NCI-H2171 treated with DMSO at 0.1 percent for 48 hours (cell line): ENCODE measurements at regions not wholly inside any gene's neighbourhood (a gene's known extent, or its start where the extent isn't known, plus 50 kb on each side); places are given as distances from the start of the nearest gene placed in this dataset.

ENCODE experiments used
- DNase-seq: peaks from one replicate; lab custom pipeline; 2025; lab: John Stamatoyannopoulos, UW

- no peak for DNase-seq
These were observed 286.3 kb downstream of the CDH26 start for GRCh38 chr20:60244373-60245146.

GRCh38 chr20:60246751-60247150, 288.5 kb downstream of the CDH26 start:
- DNase-seq: no peak

GRCh38 chr20:60249436-60249835, 291.2 kb downstream of the CDH26 start:
- DNase-seq: no peak

- no peak for DNase-seq
These were observed 292.0 kb downstream of the CDH26 start for GRCh38 chr20:60250251-60250650.

- DNase-seq: no peak
These were observed 294.6 kb downstream of the CDH26 start for GRCh38 chr20:60252866-60253265.

GRCh38 chr20:60253471-60253870, 295.2 kb downstream of the CDH26 start:
- no peak for DNase-seq

- no peak for DNase-seq
These were observed 296.7 kb downstream of the CDH26 start for GRCh38 chr20:60254901-60255411.

GRCh38 chr20:60255415-60255814, 297.2 kb downstream of the CDH26 start:
- peak; percentile 70 for DNase-seq

GRCh38 chr20:60255866-60256265, 297.6 kb downstream of the CDH26 start:
- DNase-seq: no peak

- no peak for DNase-seq
These were observed 298.6 kb downstream of the CDH26 start for GRCh38 chr20:60256811-60257210.

- DNase-seq: no peak
These were observed 299.4 kb downstream of the CDH26 start for GRCh38 chr20:60257671-60258070.

GRCh38 chr20:60258255-60258863, 300.1 kb downstream of the CDH26 start:
- no peak for DNase-seq

GRCh38 chr20:60261333-60261732, 303.1 kb downstream of the CDH26 start:
- no peak for DNase-seq

GRCh38 chr20:60262967-60263603, 304.9 kb downstream of the CDH26 start:
- DNase-seq: peak; percentile 16

- no peak for DNase-seq
These were observed 305.8 kb downstream of the CDH26 start for GRCh38 chr20:60263725-60264709.

- DNase-seq: no peak
These were observed 308.1 kb downstream of the CDH26 start for GRCh38 chr20:60266177-60266823.

- DNase-seq: peak; percentile 50
These were observed 310.3 kb downstream of the CDH26 start for GRCh38 chr20:60268491-60268890.

- no peak for DNase-seq
These were observed 311.4 kb downstream of the CDH26 start for GRCh38 chr20:60269573-60270162.

- no peak for DNase-seq
These were observed 312.1 kb downstream of the CDH26 start for GRCh38 chr20:60270341-60270740.

- peak; percentile 33 for DNase-seq
These were observed 313.4 kb downstream of the CDH26 start for GRCh38 chr20:60271597-60271996.

- no peak for DNase-seq
These were observed 314.6 kb downstream of the CDH26 start for GRCh38 chr20:60272790-60273189.
